Peyer's patch (tissue), 4 donors: ENCODE measurements at regions not wholly inside any gene's neighbourhood (a gene's known extent, or its start where the extent isn't known, plus 50 kb on each side); places are given as distances from the start of the nearest gene placed in this dataset.
"Not testable (repeated sequence)": the region's sequence is repeated elsewhere in the genome, so short reads cannot be mapped to it uniquely, and the experiment has no call there.

Source experiments
- POLR2A ChIP-seq, 2 donors: fragments of 450-650 bp; IDR thresholded peaks; one replicate each; pipeline ENCODE4 v1.5.1; 2017; ENCODE audit warnings: antibody characterized with exemption in 2 of 2, mild to moderate bottlenecking in 2 of 2, moderate library complexity in 2 of 2
- TF ChIP-seq, protein P1 (sequence below), 6 experiments: fragments of 450-650 bp in 4 of 6; fragments of 200-600 bp in 2 of 6; sonication (generic) in 1 of 6; IDR thresholded peaks; one replicate each; pipeline ENCODE4 v1.5.1; 2017 to 2019; ENCODE audit warnings: antibody characterized with exemption in 6 of 6, mild to moderate bottlenecking in 3 of 6, moderate library complexity in 1 of 6

DNA sequence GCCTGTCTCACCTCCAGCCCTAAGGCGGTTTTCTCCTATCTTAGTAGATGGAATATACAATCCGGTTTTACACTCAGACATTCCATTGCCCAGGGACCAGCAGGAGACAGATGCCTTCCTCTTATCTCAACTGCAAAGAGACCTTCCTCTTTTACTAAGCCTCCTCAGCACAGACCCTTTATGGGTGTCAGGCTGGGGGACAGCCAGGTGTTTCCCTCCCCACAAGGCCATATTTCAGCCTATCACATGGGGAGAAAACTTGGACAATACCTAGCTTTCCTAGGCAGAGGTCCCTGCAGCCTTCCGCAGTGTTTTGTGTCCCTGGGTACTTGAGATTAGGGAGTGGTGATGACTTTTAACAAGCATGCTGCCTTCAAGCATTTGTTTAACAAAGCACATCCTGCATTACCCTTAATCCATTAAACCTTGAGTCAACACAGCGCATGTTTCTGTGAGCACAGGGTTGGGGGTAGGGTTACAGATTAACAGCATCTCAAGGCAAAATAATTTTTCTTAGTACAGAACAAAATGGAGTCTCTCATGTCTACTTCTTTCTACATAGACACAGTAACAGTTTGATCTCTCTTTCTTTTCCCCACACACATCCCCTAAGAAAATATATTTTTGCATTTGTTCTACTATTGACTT is 876.2 kb downstream of the ANKRD7 start:
- TF ChIP-seq, protein P1, sequence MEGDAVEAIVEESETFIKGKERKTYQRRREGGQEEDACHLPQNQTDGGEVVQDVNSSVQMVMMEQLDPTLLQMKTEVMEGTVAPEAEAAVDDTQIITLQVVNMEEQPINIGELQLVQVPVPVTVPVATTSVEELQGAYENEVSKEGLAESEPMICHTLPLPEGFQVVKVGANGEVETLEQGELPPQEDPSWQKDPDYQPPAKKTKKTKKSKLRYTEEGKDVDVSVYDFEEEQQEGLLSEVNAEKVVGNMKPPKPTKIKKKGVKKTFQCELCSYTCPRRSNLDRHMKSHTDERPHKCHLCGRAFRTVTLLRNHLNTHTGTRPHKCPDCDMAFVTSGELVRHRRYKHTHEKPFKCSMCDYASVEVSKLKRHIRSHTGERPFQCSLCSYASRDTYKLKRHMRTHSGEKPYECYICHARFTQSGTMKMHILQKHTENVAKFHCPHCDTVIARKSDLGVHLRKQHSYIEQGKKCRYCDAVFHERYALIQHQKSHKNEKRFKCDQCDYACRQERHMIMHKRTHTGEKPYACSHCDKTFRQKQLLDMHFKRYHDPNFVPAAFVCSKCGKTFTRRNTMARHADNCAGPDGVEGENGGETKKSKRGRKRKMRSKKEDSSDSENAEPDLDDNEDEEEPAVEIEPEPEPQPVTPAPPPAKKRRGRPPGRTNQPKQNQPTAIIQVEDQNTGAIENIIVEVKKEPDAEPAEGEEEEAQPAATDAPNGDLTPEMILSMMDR (IDR thresholded peaks at IDR 0.05): not testable (repeated sequence)
- not testable (repeated sequence) for TF ChIP-seq POLR2A (IDR thresholded peaks at IDR 0.05)
